DOHH2 (cell line): ENCODE measurements at regions not wholly inside any gene's neighbourhood (a gene's known extent, or its start where the extent isn't known, plus 50 kb on each side); places are given as distances from the start of the nearest gene placed in this dataset.

Source experiments
- H3F3A ChIP-seq: fragments of 200-600 bp; sonication (generic), shearing (Covaris generic); 2 replicates; pipeline ENCODE4 v1.6.0; 2016; ENCODE audit warnings: antibody characterized with exemption, mild to moderate bottlenecking; ENCODE audit not compliant: control insufficient read depth, insufficient read depth
- H3K27ac ChIP-seq: fragments of 200-600 bp; sonication (generic); 2 replicates; pipeline ENCODE4 v1.5.1; 2014; ENCODE audit warnings: low read depth, mild to moderate bottlenecking, low read length, moderate library complexity
- H3K27me3 ChIP-seq: fragments of 200-600 bp; sonication (generic); 2 replicates; pipeline ENCODE4 v1.6.1; 2014; ENCODE audit warnings: mild to moderate bottlenecking, low read length, mixed read lengths; ENCODE audit not compliant: control insufficient read depth
- H3K36me3 ChIP-seq: fragments of 200-600 bp; sonication (generic); 2 replicates; pipeline ENCODE4 v1.6.1; 2014; ENCODE audit warnings: mild to moderate bottlenecking, low read length, moderate library complexity, mixed read lengths; ENCODE audit not compliant: control insufficient read depth
- H3K4me1 ChIP-seq: fragments of 200-600 bp; sonication (generic); 2 replicates; pipeline ENCODE4 v1.6.1; 2014; ENCODE audit warnings: mild to moderate bottlenecking, low read length, mixed read lengths; ENCODE audit not compliant: control insufficient read depth
- H3K4me2 ChIP-seq: fragments of 200-600 bp; sonication (generic); 2 replicates; pipeline ENCODE4 v1.6.0; 2014; ENCODE audit warnings: mild to moderate bottlenecking, low read length, moderate library complexity
- H3K4me3 ChIP-seq: fragments of 200-600 bp; sonication (generic); 2 replicates; pipeline ENCODE4 v1.5.1; 2014; ENCODE audit warnings: mild to moderate bottlenecking, low read length, mixed read lengths
- H3K79me2 ChIP-seq: fragments of 200-600 bp; sonication (generic); 2 replicates; pipeline ENCODE4 v1.6.1; 2014; ENCODE audit warnings: mild to moderate bottlenecking, low read length, mixed read lengths; ENCODE audit not compliant: control insufficient read depth
- H3K9me2 ChIP-seq: fragments of 200-600 bp; sonication (generic); replicated peaks from 2 replicates; pipeline ENCODE4 v1.6.1; 2014; ENCODE audit warnings: mild to moderate bottlenecking, low read length, mixed read lengths; ENCODE audit not compliant: control insufficient read depth
- H3K9me3 ChIP-seq: fragments of 200-600 bp; sonication (generic); 2 replicates; pipeline ENCODE4 v1.6.1; 2014; ENCODE audit warnings: antibody characterized with exemption, low read length, mixed read lengths; ENCODE audit not compliant: control insufficient read depth, insufficient read depth
- H4K20me1 ChIP-seq: fragments of 200-600 bp; sonication (generic); 2 replicates; pipeline ENCODE4 v1.6.0; 2014; ENCODE audit warnings: low read depth, mild to moderate bottlenecking, antibody characterized with exemption, low read length, moderate library complexity; ENCODE audit not compliant: control insufficient read depth, insufficient read depth
- EZH2phosphoT487 ChIP-seq: fragments of 200-600 bp; sonication (generic); IDR thresholded peaks from 2 replicates; pipeline ENCODE4 v1.6.1; 2017; ENCODE audit warnings: borderline replicate concordance, mild to moderate bottlenecking, antibody characterized with exemption, low read length, moderate library complexity, mixed read lengths
- TF ChIP-seq, protein P1 (sequence below): fragments of 200-600 bp; sonication (generic); IDR thresholded peaks from one replicate; pipeline ENCODE4 v1.5.1; 2014; ENCODE audit warnings: antibody characterized with exemption, mild to moderate bottlenecking, low read depth, low read length; ENCODE audit not compliant: poor library complexity, severe bottlenecking

DNA sequence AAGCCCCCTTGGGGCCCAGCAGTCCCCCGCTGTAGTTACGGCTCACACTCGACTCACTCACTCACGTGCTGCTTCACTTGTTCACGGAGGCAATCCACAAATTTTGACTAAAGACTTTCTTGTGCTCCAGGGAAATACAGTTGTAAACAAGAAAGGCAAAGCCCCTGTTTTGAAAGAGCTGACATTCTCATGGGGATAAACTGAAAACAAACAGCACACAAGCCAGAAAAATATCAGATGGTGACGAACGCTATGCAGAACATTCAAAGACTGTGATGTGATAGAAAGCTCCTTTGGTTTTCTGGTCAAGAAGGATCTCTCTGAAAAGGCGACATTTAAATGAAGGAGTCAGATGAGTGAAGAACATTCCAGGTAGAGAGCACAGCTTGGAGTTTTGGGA is 385.3 kb upstream of the SMIM21 start:
- no peak overlapping the region for H3K4me3 ChIP-seq
- TF ChIP-seq EZH2phosphoT487 = no peak
- TF ChIP-seq, protein P1, sequence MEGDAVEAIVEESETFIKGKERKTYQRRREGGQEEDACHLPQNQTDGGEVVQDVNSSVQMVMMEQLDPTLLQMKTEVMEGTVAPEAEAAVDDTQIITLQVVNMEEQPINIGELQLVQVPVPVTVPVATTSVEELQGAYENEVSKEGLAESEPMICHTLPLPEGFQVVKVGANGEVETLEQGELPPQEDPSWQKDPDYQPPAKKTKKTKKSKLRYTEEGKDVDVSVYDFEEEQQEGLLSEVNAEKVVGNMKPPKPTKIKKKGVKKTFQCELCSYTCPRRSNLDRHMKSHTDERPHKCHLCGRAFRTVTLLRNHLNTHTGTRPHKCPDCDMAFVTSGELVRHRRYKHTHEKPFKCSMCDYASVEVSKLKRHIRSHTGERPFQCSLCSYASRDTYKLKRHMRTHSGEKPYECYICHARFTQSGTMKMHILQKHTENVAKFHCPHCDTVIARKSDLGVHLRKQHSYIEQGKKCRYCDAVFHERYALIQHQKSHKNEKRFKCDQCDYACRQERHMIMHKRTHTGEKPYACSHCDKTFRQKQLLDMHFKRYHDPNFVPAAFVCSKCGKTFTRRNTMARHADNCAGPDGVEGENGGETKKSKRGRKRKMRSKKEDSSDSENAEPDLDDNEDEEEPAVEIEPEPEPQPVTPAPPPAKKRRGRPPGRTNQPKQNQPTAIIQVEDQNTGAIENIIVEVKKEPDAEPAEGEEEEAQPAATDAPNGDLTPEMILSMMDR = no peak
- H3K36me3 ChIP-seq = no peaks in the 10 kb centered on the region
- H3K9me3 ChIP-seq = no peaks in the 10 kb centered on the region
- no peaks in the 10 kb centered on the region for H3F3A ChIP-seq
- no peaks in the 10 kb centered on the region for H3K27me3 ChIP-seq
- H3K4me1 ChIP-seq = no peaks in the 10 kb centered on the region
- H3K27ac ChIP-seq = no peak overlapping the region
- H4K20me1 ChIP-seq = no peaks in the 10 kb centered on the region
- no peaks in the 10 kb centered on the region for H3K79me2 ChIP-seq
- no peaks in the 10 kb centered on the region for H3K9me2 ChIP-seq
- H3K4me2 ChIP-seq = no peak overlapping the region

DNA sequence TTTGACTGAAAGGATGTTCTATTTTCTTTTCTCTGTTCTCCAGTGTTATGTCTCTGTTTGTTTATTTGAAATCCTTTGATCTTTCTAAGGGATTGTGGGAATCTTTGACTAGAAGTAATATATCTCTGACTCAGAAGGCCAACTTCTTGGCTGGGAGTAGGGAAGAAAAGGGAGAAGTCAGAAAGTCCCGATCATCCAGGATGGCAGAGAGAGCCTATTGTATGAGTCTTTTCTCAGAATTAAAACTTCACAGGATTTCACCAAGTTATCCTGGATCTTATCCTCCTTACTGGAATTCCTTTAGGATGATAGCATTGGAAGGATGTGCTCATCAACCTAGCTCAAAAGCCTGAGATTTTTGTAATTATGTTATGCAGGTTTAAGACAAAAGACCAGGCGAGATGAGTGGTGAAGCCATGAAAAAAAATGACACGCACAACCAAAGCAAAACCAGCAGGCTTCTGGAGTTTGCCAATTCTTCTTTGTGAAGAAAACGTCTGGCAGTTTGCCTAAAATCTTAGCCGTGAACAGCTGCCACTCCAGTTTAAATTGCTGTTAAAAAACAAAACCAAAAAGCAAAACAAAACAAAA is 383.6 kb upstream of the SMIM21 start:
- Histone ChIP-seq H3K9me3 (no peaks in the 10 kb centered on the region), H3F3A (no peaks in the 10 kb centered on the region), H3K9me2 (no peaks in the 10 kb centered on the region), H3K79me2 (no peaks in the 10 kb centered on the region), H4K20me1 (no peaks in the 10 kb centered on the region), H3K4me2 (no peak overlapping the region), H3K4me1 (no peaks in the 10 kb centered on the region), H3K27me3 (no peaks in the 10 kb centered on the region), H3K27ac (no peak overlapping the region), H3K36me3 (no peaks in the 10 kb centered on the region), H3K4me3 (no peak overlapping the region)
- TF ChIP-seq, protein P1 = no peak
- no peak for TF ChIP-seq EZH2phosphoT487

DNA sequence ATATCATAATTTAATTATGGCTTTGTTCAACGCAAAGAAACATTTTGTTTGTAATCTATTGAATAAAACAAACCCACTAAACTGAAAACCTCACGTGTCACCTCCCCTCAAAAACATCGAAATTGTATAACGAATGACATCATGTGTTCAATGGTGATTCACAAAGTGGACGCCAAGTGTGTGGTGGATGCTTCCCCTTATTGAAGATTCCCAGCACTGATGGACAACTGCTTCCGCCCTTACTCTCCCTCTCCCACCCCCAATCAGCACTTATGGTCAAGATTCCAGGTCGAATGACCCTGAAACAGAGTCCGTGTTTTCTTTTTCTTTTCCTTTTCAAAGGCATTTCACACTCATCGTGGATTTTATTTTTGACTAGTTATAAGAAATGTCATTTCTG is 383.0 kb upstream of the SMIM21 start:
- Histone ChIP-seq H3F3A (no peaks in the 10 kb centered on the region), H3K9me3 (no peaks in the 10 kb centered on the region), H3K4me1 (no peaks in the 10 kb centered on the region), H3K36me3 (no peaks in the 10 kb centered on the region), H3K79me2 (no peaks in the 10 kb centered on the region), H3K27me3 (no peaks in the 10 kb centered on the region), H4K20me1 (no peaks in the 10 kb centered on the region), H3K4me2 (no peak overlapping the region), H3K27ac (no peak overlapping the region), H3K4me3 (no peak overlapping the region), H3K9me2 (no peaks in the 10 kb centered on the region)
- no peak for TF ChIP-seq EZH2phosphoT487
- TF ChIP-seq, protein P1 = no peak

DNA sequence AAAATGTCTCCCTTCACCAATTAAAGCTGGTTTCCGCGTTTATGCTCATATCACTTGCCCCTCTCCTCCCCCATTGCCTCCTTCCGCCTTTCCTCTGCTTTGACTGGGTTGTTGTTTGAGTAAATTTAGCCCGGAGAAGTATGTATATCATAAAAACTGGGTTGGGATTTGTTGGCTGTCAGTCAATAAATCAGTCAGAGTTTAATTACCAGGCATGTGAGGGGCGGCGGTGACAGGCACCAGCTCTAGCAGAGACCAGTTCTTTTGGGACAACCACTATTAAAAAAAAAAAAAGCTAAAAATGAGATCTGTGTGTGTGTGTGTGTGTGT is 382.4 kb upstream of the SMIM21 start:
- H3K4me1 ChIP-seq = no peaks in the 10 kb centered on the region
- H3K9me2 ChIP-seq = no peaks in the 10 kb centered on the region
- no peaks in the 10 kb centered on the region for H3K36me3 ChIP-seq
- no peak for TF ChIP-seq EZH2phosphoT487
- TF ChIP-seq, protein P1 = no peak
- no peaks in the 10 kb centered on the region for H4K20me1 ChIP-seq
- H3K4me3 ChIP-seq = no peak overlapping the region
- H3K27me3 ChIP-seq = no peaks in the 10 kb centered on the region
- H3K79me2 ChIP-seq = no peaks in the 10 kb centered on the region
- no peak overlapping the region for H3K4me2 ChIP-seq
- H3K9me3 ChIP-seq = no peaks in the 10 kb centered on the region
- H3F3A ChIP-seq = no peaks in the 10 kb centered on the region
- no peak overlapping the region for H3K27ac ChIP-seq
